ENCODE measurements at regions not wholly inside any gene's neighbourhood (a gene's known extent, or its start where the extent isn't known, plus 50 kb on each side); places are given as distances from the start of the nearest gene placed in this dataset.

DNA sequence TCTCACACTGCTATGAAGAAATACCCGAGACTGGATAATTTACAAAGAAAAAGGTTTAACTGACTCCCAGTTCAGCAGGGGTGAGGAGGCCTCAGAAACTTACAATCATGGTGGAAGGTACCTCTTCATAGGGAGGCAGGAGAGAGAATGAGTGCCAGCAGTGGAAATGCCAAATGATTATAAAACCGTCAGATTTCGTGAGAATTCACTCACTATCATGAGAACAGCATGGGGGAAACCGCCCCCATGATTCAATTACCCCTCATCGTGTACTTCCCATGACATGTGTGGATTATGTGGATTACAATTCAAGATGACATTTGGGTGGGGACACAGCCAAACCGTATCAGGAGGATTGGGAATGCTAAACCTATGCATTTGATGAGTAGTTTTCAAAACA, 380.3 kb upstream of the SPHKAP start:
- Mint-ChIP-seq H3K36me3 (ENCODE audit: insufficient read depth) (no peaks in the 10 kb centered on the region), H3K4me3 (ENCODE audit: low read depth) (no peak overlapping the region), H3K27me3 (no peaks in the 10 kb centered on the region), H3K4me1 (ENCODE audit: low read depth) (no peaks in the 10 kb centered on the region), H3K27ac (no peak overlapping the region), H3K9me3 (ENCODE audit: low read depth) (no peaks in the 10 kb centered on the region)
- TF ChIP-seq CTCF (IDR thresholded peaks at IDR 0.05; ENCODE audit: unreplicated experiment) = no peak
- DNase-seq (ENCODE audit: low spot score, unreplicated experiment) = no peak

GRCh38 chr2:228559774-228560415, 378.4 kb upstream of the SPHKAP start:
- Mint-ChIP-seq H3K36me3 (ENCODE audit: insufficient read depth) (no peaks in the 10 kb centered on the region), H3K9me3 (ENCODE audit: low read depth) (no peaks in the 10 kb centered on the region), H3K27ac (no peak overlapping the region), H3K4me3 (ENCODE audit: low read depth) (no peak overlapping the region), H3K27me3 (no peaks in the 10 kb centered on the region), H3K4me1 (ENCODE audit: low read depth) (no peaks in the 10 kb centered on the region)
- no peak for TF ChIP-seq CTCF (IDR thresholded peaks at IDR 0.05; ENCODE audit: unreplicated experiment)
- no peak for DNase-seq (ENCODE audit: low spot score, unreplicated experiment)

DNA sequence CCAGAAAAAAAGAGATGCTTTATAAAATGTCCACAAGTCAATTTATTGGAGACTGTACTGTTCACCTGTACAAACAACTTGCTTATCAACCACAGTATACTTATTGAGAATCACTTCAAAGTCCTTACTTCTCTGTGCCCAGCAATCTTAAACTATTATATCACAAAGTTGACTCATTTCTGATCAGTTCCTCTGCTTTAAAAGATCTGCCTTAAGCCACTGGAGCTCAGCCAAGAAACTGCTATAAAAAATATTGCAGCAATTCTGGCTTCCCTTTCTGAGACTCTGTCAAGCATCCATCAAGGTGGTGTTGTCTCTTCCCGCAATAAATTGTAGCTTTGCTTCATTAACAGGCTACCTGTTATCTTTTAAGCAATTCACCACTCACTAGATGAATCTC, 375.2 kb upstream of the SPHKAP start:
- H3K9me3 Mint-ChIP-seq (ENCODE audit: low read depth) = no peaks in the 10 kb centered on the region
- DNase-seq (ENCODE audit: low spot score, unreplicated experiment) = no peak
- no peaks in the 10 kb centered on the region for H3K36me3 Mint-ChIP-seq (ENCODE audit: insufficient read depth)
- no peak overlapping the region for H3K27ac Mint-ChIP-seq
- no peak for TF ChIP-seq CTCF (IDR thresholded peaks at IDR 0.05; ENCODE audit: unreplicated experiment)
- H3K4me1 Mint-ChIP-seq (ENCODE audit: low read depth) = no peaks in the 10 kb centered on the region
- no peak overlapping the region for H3K4me3 Mint-ChIP-seq (ENCODE audit: low read depth)
- H3K27me3 Mint-ChIP-seq = no peaks in the 10 kb centered on the region

GRCh38 chr2:228549441-228550007, 368.0 kb upstream of the SPHKAP start:
- no peaks in the 10 kb centered on the region for H3K27me3 Mint-ChIP-seq
- no peak overlapping the region for H3K27ac Mint-ChIP-seq
- H3K4me1 Mint-ChIP-seq (ENCODE audit: low read depth) = no peaks in the 10 kb centered on the region
- H3K4me3 Mint-ChIP-seq (ENCODE audit: low read depth) = no peak overlapping the region
- TF ChIP-seq CTCF (IDR thresholded peaks at IDR 0.05; ENCODE audit: unreplicated experiment) = no peak
- no peaks in the 10 kb centered on the region for H3K36me3 Mint-ChIP-seq (ENCODE audit: insufficient read depth)
- peaks cover 6% of the 10 kb centered on the region for H3K9me3 Mint-ChIP-seq (ENCODE audit: low read depth)
- no peak for DNase-seq (ENCODE audit: low spot score, unreplicated experiment)

DNA sequence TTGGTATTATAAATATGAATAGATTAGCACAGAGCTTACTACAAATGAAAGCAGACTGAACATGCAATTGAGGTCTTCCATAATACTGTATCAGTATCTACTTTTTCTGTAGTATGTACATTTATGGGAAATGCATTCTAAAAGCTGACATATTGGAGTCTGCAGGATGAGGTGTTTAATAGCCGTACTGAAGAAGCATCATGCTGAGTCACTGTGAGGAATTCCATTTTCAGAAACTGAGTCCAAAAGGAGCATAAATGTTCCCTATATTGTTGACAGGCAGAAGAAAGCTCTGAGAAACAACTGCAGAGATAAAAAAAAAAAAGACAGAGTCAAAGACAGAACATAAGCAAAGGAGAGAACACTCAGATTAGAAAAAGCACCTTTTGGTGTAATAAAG, 366.7 kb upstream of the SPHKAP start:
- DNase-seq (ENCODE audit: low spot score, unreplicated experiment) = no peak
- H3K9me3 Mint-ChIP-seq (ENCODE audit: low read depth) = peaks cover 6% of the 10 kb centered on the region
- no peak overlapping the region for H3K4me3 Mint-ChIP-seq (ENCODE audit: low read depth)
- no peak for TF ChIP-seq CTCF (IDR thresholded peaks at IDR 0.05; ENCODE audit: unreplicated experiment)
- no peak overlapping the region for H3K27ac Mint-ChIP-seq
- H3K4me1 Mint-ChIP-seq (ENCODE audit: low read depth) = no peaks in the 10 kb centered on the region
- H3K27me3 Mint-ChIP-seq = no peaks in the 10 kb centered on the region
- no peaks in the 10 kb centered on the region for H3K36me3 Mint-ChIP-seq (ENCODE audit: insufficient read depth)

Data from progenitor cell of endocrine pancreas (in vitro differentiated cells).